H1 (cell line): ENCODE measurements at regions not wholly inside any gene's neighbourhood (a gene's known extent, or its start where the extent isn't known, plus 50 kb on each side); places are given as distances from the start of the nearest gene placed in this dataset.

Source experiments
- USF2 ChIP-seq: IDR thresholded peaks from 2 replicates; pipeline ENCODE4 v1.6.1; 2011; ENCODE audit warnings: low read length, improper control_type of control experiment

- no peak for TF ChIP-seq USF2
These were observed 208.3 kb upstream of the VLDLR start (continued) for GRCh38 chr9:2413160-2413805.
